ENCODE measurements at regions not wholly inside any gene's neighbourhood (a gene's known extent, or its start where the extent isn't known, plus 50 kb on each side); places are given as distances from the start of the nearest gene placed in this dataset.
"Not testable (repeated sequence)": the region's sequence is repeated elsewhere in the genome, so short reads cannot be mapped to it uniquely, and the experiment has no call there.

GRCh38 chr3:145639875-145640274 lies 521.1 kb downstream of the PLOD2 start:
- no peak for ATAC-seq

DNA sequence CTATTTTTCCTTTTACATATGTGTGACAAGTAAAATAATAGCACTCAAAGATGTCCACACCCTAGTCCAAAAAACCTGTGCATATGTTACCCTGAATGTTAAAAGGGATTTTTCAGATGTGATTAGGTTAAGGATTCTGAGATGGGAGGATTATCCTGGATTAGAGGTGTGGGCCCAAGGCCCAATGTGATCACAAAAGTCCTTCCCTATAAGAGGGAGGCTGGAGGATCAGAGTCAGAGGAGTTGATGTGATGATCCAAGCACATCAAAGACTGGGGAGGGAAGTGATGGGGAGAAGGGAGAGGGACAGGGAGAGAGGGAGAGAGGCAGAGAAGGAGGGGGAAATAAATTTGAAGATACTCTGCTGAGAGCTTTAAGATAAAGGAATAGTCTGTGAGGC lies 512.6 kb downstream of the PLOD2 start:
- no peak for ATAC-seq

GRCh38 chr3:145649368-145649887 lies 511.6 kb downstream of the PLOD2 start:
- no peak for ATAC-seq

DNA sequence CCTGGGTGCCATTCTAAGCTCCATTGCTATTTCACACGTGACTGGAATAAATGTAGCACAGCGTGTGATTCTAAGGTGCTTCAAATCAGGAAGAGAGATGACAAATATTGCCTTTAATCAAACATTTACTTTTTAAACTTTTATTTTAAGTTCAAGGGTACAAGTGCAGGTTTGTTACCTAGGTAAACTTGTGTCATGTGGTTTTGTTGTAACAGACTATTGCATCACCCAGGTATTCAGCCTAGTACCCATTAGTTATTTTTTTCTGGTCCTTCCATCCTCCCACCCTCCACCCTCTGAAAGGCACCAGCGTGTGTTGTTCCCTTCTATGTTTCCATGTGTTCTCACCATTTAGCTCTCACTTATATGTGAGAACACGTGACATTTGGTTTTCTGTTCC lies 510.8 kb downstream of the PLOD2 start:
- no peak for ATAC-seq

DNA sequence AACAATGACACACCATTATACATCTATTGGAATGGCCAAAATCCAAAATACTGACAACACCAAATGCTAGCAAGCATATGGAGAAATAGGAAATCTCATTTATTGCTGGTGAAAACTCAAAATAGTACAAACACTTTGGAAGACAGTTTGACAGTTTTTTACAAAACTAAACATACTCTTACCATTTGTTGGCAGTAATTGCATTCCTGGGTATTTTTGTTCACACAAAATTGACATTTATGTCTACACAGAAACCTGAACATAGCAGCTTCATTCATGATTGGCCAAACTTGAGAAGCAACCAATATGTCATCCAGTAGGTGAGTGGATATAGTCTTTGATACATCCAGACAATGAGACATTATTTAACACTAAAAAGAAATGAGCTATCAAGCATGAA lies 489.9 kb downstream of the PLOD2 start:
- no peak for ATAC-seq

DNA sequence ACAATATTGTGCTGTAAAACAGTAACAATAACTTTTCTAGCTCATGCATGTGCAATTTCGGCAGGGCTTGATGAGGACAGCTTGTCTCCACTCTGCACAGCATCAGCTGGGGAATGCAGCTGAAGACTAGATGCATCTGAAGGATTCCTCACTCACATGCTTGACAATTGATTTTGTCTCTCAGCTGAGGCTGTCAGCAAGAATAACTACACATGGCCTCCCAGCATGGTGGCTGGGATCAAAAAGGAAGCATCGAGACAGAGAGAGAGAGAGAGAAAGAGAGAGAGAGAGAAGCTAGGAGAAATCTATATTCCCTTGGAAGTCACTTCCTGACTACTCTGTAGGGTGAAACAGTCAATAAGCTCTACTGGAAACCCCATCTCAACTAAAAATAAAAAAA lies 487.1 kb downstream of the PLOD2 start:
- ATAC-seq = no peak

DNA sequence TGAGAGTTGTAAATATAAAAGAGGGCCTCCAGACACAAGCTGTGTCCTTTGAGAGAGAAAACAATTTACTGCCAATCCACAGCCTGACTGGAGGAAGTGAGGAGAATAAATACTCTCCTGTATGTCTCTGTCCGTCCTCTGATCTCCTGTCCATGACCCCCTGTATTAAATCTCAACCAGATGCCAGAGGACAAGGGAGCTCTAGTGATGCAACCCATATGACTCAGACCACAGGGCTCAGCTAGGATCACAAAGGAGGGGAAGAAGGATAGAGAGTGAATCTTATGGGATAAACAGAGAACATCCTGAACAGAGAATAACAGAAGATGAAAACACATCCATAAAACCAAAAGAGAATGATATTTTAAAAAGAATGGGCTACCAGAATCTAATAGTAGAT lies 482.6 kb downstream of the PLOD2 start:
- no peak for ATAC-seq

DNA sequence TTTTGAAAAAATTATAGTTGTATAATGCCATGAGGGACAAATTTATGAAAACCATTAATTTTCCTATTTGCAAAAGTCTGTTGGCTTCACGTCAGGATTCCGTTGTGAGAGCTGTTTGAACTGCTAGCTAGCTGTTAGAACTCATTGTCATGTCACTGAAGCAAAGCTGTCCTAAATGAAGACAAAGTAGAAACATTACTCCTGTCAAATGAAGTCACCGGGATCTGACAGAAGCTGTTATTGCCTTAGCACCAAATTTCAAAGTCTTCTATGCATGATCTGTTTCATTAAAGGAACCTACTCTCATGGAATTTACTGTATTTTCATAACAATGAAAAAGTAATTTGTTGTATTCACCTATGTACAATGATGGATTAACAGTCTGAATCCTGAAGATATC lies 479.8 kb downstream of the PLOD2 start:
- no peak for ATAC-seq

DNA sequence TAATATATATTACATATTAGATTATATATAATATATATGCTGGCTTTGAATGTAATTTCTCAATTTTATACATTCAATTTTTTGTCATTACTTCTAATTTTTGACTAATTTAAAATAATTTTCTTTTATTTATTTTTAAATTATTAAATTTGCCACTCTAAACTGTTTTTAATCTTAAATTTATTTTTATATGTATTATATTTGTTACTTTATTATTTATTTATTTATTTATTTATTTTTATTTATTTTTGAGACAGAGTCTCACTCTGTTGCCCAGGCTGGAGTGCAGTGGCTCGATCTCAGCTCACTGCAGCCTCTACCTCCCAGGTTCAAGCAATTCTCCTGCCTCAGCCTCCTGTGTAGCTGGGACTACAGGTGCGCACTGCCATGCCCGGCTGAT lies 473.0 kb downstream of the PLOD2 start:
- ATAC-seq = not testable (repeated sequence)

- ATAC-seq = no peak
Measured at GRCh38 chr3:145692751-145693150, 468.2 kb downstream of the PLOD2 start.

DNA sequence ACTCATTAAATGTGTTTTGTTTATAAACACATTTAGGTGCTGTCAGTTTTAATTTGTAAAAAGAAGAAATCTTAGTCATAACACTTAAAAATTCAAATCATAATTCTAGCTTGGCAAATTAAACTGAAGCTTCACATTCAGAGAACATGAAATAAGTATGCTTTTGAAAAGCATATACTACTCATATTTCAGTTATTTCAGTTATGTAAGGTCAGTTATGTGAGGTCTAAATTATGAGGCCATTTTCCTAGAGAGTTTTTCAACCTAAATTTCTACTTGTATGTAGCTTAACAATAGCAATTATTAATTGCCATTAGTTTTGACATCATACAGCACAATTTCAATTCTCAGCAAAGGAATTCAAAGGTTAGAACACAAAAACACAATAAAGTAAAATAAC lies 465.0 kb downstream of the PLOD2 start:
- no peak for ATAC-seq

DNA sequence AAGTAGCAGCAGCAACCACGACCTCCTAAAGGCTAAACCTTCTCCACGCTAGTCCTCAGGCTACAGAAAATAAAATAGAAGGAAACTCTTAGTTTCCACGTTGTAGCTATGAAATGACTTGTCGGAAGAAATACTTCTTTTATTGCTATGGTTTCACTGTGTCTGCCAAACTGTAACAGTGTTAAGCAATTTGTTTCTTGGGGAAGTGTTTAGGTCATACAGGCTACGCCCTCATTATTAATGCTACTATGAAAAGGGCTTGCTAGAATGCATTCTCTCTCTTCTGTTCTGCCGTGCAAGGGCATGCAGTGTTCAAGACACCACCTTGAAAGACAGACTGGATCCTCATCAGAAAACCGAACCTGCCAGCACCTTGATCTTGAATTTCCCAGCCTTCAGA lies 462.7 kb downstream of the PLOD2 start:
- ATAC-seq = peak; percentile 99

DNA sequence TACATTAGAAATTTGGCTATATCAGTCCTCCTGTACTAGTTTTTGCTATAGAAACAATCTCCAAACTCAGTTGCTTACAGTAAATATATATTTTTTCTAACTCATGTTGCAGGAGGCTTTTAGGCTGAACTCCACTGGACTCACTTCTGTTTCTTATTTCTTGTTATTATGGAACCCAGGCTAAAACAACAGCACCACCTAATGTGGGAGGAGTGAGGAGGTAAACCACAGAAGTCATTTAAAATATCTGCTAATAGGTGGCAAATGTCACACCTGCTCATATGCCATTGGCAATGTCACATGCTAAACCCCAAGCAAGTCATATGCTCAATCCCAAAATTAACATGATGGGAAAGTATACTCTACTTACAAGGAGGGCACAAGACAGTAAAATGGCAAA lies 462.2 kb downstream of the PLOD2 start:
- no peak for ATAC-seq

DNA sequence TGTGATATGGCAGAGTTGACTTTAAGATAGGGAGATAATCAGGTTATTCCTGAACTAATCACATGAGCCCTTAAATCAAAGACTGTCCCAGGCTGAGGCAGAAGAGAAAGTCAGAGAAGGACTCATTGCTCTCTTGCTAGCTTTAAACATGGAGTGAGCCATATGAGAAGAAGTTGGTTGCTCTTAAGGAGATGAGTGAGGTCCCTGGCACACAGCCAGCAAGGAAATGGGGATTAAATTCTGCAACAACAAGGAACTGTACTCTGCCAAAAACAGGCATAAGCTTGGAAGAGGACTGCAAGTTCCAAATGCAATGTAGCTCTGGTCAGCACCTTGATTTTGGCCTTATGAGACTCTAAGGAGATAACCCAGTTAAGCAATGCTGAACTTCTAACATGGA lies 457.0 kb downstream of the PLOD2 start:
- peak; percentile 72 for ATAC-seq

DNA sequence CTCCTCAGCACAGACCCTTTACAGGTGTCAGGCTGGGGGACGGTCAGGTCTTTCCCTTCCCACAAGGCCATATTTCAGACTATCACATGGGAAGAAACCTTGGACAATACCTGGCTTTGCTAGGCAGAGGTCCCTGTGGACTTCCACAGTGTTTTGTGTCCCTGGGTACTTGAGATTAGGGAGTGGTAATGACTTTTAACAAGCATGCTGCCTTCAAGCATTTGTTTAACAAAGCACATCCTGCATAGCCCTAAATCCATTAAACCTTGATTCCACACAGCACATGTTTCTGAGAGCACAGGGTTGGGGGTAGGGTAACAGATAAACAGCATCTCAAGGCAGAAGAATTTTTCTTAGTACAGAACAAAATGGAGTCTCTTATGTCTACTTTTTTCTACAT lies 451.2 kb downstream of the PLOD2 start:
- ATAC-seq = not testable (repeated sequence)

DNA sequence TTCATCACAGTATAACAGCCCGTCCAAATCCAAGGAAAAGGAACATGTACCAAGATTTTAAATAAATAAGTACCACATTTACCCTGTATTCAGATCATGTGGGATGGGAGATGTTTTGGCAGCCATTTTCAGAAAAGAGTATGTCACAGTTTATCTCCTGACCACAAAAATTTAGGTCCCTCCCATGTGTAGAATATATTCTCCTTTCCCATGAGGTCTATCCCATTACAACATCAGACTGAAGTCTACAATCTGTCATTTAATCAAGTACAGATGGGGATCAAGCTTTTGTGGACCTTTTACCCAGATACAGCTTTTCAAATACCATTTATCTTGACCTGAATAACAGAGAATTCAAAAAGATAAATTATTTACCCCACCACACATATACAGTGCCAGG lies 444.5 kb downstream of the PLOD2 start:
- no peak for ATAC-seq

DNA sequence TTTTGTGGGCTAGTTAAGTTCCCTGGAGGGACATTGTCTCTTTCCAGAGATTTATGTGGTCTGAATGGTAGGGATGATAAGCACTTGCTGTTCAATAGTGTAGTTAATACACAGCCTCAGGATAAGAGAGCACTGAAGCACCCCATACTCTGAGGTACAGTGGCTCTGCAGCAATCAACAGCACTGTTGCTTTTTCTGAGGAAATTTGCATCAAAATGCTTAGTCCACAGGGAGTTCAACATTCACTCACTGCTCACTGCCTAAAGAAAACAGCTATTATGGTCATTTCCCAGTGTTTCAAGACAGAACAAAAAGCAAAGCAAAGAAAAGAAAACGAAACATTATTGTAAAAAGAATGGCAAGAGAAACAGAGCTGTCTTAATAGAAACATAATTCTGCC lies 441.9 kb downstream of the PLOD2 start:
- no peak for ATAC-seq

- ATAC-seq = no peak
Measured at GRCh38 chr3:145721273-145721805, 439.6 kb downstream of the PLOD2 start.

DNA sequence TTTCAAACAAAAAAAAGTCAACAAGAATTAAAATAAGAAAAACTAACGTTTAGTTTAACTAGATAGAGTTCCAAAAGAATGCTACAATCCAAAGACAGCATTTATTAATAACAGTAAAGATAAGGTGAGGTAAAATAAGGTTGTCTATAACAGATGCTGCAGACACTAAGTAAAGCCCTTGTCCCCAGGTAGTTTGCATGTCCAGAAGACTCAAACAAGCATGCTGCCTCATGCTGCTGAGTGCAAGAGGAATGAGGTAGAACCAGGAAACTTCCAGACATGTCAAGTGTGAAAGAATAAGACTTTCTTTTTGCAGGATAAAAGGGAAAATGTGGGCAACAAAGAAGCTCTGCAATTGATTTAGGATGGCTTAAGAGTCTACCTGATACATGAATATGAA lies 439.2 kb downstream of the PLOD2 start:
- no peak for ATAC-seq

DNA sequence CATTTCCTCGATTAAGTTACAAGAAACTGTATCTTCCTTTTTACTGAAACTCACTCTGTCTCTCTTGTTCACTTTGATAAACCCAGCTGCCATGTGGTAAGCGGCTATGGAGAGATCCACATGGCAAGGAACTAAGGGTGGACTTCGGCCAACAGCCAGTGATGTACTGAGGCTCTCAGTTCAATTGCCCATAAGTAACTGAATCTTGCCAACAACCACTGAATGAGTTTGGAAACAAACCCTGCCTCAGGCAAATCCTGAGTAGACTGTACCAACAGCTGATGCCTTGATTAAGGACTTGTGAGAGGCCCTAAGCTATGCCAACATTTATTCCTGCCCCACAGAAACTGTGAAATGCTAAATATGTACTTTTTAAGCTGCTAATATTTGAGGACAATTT lies 433.5 kb downstream of the PLOD2 start:
- no peak for ATAC-seq

GRCh38 chr3:145735631-145736030 lies 425.4 kb downstream of the PLOD2 start:
- peak; percentile 93 for ATAC-seq

- no peak for ATAC-seq
Measured at GRCh38 chr3:145737952-145738351, 423.0 kb downstream of the PLOD2 start.

DNA sequence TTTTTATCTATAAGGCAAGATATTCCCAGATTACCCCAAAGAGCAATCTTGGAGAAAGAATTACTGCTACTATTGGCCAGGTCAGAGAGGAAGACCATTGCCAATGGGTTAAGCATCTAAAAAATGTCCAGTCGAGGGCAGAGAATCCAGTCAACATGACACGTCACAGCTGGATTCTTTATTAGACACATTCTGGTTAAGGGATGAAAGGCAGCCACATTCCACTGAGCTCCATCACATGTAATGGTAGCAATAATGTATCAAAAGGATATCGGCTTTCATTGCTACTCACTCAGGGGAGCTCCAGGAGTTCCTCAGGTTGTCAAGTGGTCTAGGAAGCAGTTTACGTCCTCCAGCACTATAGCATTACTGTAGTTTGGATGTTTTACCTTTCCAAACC lies 421.1 kb downstream of the PLOD2 start:
- ATAC-seq = no peak

- ATAC-seq = no peak
Measured at GRCh38 chr3:145750657-145751056, 410.3 kb downstream of the PLOD2 start.

GRCh38 chr3:145752576-145752975 lies 408.4 kb downstream of the PLOD2 start:
- ATAC-seq = no peak
